8988T (cell line): ENCODE measurements at regions not wholly inside any gene's neighbourhood (a gene's known extent, or its start where the extent isn't known, plus 50 kb on each side); places are given as distances from the start of the nearest gene placed in this dataset.
"Not testable (repeated sequence)": the region's sequence is repeated elsewhere in the genome, so short reads cannot be mapped to it uniquely, and the experiment has no call there.

Source experiments
- DNase-seq: peaks from one replicate; pipeline ENCODE4 v3.0.0; 2011

DNA sequence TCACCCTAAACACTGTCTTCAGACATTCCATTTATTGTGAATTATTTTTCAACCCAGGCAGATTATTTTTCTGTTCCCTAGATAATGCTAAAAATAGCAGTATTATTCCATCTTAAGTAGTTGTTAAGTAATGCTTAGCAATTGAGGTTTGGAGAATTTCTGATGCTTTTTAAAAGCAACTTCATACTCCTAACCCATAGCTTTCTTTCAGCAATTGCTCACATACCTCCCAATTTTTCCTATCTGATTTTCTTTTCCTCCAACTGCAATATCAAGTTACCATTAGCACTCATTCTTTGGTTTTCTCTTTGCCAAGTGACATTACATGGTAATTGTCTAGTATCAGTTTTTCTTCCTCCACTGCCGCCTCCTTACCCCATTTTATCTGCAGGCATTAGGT lies 104.7 kb downstream of the GPR85 start:
- no peak for DNase-seq

DNA sequence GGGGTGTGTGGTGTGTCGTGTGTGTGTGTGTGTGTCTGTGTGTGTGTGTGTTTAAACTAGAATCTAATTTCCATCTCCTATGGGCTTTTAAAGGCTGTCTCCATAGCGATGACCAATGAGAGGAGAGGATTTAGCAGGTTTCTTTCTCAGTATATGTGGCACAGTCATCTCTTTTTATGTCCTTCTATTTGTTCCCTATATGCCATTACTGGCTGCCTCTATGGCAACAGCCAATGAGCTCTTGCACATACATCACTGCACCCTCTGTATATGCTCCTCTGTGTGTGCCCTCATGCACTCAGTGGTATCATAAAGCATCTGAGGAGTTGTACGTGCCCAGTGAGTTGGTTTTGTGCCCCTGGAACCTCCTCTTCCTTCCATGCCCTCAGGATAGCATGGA lies 107.6 kb downstream of the GPR85 start:
- not testable (repeated sequence) for DNase-seq

DNA sequence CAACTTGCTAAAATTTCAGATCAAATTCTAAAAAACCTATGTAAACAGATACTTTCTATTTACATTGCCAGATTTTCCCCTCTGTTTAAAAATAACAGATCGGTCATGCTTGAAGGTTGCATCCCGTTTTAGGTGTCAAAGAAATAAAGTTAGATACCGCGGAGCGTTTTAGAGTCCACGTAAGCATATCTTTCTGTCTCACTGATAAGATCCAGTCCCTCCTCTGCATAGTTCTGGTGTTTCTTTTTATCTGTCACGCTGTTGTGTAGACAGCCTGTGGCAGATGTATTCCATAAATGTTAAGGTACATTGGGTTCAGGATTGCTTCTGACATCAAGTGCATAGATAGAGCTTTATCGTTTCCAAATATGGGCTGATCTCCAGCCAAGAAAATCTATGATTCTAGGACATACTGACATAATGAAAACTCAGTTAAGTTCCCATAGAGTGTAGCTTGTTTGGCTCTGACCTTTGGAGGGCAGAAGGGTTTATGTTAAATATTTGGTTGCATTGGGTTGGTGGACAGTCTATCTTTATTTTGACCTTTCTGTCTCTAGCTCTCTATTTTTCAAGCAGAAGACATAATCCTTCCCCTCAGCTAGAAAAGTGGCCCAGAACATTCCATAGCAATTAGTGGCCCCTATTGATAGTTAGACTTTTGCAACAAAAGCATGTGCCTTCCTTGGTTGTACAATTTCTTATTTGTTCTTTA lies 109.2 kb downstream of the GPR85 start:
- not testable (repeated sequence) for DNase-seq

DNA sequence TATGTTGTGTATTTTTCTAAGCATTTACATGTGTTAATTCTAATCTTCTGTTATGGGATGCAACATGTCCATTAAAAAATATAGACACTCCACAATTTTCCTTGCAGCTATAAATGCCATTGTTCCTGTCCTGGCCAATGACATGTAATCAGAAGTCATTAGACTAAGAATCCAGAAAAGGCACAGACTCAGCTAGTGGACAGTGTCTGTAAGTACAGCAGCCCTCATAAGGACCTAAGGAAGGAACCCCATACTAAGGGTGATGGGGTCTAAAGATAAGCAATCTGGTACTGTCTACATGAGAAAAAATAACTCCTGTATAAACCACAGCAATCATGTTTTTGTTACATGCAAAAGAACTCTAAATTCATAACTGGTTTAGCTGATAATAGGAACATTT lies 115.9 kb downstream of the GPR85 start:
- DNase-seq, result no peak

DNA sequence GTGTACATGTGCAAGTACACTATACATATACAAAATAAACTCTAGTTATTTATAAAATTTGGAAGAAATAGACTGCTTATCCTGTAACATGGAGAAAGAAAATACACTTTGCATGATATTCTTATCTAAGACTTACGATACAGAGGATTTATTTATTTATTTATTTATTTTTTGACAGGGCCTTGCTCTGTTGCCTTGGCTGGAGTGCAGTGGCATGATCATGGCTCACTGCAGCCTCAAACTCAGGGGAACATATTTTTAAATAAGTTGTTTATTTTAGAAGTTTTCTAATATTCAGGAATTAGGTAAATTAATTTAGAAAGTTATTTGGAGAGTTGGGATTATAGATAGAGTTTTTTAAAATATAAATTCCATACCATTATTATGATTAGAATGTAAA lies 116.7 kb downstream of the GPR85 start:
- DNase-seq, result no peak

DNA sequence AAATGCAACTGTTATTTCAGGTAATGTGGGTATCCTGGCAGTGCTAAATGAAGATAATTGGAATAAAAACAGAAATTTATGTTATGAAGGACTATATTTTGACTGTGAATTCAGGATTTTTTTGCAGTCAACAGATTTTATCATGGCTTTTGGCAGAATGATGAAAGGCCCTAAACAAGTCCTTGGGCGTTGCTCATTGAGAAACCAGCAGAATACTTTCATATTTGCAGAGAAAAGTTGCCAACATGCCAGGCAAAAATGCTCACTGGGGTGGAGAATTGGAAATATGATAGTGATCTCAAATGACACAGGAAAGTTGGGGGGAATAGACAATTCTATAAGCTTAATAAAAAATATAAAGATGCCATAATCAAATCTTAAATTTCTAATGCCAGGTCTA lies 121.1 kb downstream of the GPR85 start:
- no peak for DNase-seq

DNA sequence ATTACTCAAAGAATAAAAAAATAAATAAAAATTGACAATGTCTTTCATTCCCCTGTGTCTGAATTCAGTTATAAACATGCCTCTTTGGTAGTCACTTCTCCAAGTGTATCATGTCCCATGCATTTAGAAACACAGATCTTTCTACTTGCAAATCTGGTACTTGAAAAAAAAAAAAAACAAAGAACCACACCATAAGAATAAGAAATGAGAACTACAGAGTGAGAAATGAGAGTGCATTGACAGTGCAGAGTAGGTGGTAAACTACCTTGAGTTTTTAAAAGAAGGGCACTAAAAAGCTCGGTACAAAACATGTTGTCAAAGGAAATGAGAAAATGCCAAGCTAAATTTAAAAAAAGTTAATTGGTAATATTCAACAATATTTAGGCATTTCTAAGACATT lies 123.0 kb downstream of the GPR85 start:
- DNase-seq, result no peak

DNA sequence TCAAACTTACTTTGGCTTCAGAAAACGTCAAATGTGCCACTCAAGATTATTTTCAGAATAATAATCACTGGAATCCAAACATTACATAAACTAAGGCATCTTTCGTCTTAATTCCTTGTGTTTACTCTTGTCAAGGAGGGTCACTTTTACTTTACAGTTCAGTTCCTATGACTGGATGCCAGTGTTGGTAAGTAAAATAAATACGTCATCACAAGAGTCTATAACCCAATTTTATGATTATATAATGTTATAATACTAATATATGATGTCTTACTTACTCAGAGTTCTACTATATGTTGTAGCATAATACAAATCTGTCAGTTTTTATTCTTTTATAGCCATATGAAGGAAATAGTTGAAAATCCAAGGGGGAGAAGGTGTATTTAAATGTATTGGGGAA lies 123.8 kb downstream of the GPR85 start:
- DNase-seq, result no peak

DNA sequence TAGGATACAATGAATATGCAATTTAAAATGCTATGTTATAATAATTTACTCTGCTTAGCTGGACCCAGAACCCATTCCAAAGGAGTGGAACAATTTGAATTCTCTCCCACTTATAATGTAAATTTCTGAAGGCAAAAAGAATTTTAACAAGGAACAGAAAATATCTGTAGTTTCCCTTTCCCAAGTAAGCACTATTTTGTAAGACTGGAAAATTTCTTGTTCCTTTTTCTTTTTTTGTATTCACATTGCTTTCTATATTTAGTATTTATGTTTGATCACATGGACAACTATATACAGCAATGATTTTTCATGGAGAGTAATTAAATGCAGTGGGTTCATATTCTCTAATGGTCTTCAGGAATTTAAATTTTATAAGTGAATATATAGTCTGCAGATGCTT lies 127.4 kb downstream of the GPR85 start:
- DNase-seq, result no peak

DNA sequence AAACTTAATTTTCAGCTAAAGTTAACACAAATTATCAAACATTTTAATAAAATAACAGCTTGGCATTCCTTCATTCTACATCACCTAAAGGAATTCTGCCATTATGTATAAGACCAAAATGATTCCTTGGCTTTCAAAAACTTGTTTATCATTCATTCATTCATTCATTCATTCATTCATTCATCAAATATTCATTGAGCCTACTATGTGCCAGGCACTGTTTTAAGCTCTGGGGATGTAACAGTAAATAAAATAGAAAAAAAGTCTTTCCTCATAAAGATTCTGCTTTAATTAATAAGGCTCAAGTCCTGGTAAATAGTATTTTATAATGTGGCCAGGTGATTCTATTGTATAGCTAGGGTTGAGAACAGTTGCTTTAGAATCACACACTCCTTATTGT lies 127.9 kb downstream of the GPR85 start:
- no peak for DNase-seq

DNA sequence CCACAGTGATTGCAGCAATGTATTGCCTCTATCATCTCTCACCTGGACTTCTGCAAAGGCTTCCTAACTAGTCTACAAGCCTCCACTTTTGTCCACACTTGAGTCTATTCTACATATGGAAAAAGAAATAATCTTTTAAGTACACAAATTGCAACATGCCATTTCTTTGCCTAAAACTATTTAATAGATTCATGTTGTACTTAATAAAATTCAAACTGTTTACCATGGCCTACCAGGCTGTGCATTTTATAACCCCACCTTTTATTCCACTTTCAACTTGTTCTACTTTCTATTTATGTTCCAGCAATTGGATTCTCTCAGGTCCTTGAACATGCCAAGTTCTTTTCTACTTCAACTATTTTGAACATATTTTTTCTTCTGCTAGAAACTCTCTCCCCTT lies 128.7 kb downstream of the GPR85 start:
- DNase-seq, result no peak

DNA sequence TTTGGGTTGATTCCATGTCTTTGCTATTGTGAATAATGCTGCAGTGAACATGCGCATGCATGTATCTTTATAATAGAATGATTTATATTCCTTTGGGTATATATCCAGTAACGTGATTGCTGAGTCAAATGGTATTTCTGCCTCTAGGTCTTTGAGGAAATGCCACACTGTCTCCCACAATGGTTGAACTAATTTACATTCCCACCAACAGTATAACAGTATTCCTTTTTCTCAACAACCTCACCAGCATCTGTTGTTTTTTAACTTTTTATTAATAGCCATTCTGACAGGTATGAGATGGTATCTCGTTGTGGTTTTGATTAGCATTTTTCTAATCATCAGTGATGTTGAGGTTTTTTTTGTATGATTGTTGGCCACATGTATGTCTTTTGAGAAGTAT lies 133.6 kb downstream of the GPR85 start:
- DNase-seq, result not testable (repeated sequence)

DNA sequence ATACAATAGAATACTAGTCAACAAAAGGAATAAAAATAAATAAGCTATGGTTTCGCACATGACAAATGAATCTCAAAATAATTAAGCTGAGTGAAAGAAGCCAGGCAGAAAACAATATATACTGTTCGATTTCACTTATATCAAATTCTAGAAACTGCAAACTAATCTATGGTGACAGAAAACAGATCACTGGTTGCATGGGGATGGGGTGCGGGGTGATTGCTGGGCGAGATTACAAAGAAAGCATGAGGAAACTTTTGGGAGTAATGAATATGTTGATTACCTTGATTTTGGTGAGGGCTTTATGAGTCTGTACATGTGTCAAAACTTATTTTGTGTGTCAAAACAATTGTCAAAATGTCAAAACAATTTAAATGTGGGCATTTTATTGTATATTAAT lies 135.6 kb downstream of the GPR85 start:
- no peak for DNase-seq

DNA sequence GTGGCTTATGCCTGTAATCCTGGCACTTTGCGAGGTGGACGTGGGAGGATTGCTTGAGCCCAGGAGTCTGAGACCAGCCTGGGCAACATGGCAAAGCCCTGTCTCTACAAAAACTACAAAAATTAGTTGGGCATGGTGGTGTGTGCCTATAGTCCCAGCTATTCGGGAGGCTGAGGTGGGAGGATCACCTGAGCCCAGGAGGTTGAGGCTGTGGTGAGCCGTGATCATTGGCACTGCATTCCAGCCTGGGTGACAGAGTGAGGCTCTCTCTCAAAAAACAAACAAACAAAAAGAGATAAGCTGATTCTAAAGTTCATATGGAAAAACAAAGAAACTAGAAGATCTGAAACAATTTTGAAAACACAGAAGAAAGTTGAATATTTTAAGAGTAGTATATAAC lies 136.9 kb downstream of the GPR85 start:
- DNase-seq, result not testable (repeated sequence)

DNA sequence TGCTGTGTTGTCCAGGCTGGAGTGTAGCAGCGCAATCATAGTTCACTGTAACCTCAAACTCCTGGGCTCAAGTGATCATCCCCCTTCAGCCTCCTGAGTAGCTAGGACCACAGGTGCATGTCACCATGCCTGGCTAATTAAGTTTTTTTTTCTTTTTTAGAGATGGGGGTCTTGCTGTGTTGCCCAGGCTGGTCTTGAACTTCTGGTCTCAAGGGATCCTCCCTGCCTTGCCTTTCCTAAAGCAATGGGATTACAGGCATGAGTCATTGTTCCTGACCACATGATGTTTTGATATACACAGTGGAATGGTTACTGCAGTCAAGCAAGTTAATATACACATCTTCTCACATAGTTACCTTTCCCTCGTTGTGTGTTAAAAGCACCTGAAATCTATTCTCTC lies 140.3 kb downstream of the GPR85 start:
- no peak for DNase-seq

DNA sequence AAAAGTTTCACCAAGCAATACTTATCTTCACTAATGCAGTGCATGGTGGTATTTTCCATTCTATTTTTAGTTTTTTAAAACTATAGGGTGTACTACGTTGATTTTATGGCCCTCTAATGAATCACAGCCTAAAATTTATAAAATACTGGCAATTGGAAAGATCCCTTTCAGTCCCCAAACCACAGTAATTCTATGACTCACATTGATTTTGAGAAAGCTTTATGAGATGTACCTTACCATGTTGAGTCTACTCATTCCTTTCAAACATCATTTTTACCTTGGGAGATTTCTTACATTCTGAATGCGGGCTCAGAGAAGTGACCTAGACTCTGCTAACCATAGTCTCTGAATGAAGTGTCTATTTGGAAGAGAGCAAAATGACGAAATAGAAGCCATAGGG lies 141.6 kb downstream of the GPR85 start:
- no peak for DNase-seq

DNA sequence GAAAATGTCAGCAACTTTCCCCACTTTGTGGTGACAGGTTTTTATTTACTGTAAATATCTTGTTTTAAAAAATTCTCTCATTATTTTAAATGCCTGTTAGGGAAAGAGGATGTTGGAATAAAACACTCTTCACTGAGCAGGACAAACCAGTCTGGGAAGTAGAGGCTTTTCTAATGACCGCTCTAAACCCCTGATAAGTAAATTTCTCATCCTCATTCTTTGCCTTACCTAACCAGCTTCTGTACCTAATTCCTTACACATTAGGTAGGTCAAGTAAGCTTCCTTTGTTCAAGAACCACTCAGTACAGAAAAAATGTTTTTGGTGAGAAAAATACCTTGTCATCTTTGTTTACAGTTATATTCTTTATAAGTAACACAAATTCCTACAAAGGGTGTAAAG lies 143.6 kb downstream of the GPR85 start:
- DNase-seq, result no peak

DNA sequence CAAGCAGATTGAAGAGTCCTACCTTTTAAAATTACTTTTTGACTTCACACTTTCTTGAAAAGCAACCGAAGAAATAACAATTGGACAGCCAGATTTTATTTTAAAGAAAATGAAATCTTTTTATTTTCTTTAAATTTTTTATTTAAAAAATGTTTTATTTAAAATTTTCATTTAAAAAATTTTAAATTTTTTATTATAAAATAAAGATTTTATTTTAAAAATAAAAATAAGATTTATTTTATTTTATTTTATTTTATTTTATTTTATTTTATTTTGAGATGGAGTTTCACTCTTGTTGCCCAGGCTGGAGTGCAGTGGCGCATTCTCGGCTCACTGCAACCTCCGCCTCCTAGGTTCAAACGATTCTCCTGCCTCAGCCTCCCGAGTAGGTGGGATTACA lies 144.5 kb downstream of the GPR85 start:
- not testable (repeated sequence) for DNase-seq

DNA sequence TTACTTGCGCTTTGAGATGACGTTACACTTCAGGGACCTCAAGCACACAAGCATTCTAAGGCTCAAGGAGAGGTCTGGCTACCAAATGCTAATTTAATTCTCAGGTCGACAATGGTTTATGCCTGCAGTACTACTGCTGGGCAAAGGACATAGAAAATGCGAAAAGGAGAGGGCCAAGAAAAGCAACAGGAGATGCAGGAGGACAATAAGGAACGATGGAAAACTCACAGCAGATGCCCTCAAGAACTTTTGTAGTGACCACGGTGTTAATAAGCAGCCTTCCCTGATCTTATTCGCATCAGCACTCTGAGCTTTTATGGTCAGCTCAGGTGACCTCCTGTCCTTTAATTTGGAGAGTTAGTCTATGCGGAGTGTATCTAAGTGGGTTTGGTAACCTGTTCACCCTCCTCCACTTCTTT lies 146.3 kb downstream of the GPR85 start:
- no peak for DNase-seq

DNA sequence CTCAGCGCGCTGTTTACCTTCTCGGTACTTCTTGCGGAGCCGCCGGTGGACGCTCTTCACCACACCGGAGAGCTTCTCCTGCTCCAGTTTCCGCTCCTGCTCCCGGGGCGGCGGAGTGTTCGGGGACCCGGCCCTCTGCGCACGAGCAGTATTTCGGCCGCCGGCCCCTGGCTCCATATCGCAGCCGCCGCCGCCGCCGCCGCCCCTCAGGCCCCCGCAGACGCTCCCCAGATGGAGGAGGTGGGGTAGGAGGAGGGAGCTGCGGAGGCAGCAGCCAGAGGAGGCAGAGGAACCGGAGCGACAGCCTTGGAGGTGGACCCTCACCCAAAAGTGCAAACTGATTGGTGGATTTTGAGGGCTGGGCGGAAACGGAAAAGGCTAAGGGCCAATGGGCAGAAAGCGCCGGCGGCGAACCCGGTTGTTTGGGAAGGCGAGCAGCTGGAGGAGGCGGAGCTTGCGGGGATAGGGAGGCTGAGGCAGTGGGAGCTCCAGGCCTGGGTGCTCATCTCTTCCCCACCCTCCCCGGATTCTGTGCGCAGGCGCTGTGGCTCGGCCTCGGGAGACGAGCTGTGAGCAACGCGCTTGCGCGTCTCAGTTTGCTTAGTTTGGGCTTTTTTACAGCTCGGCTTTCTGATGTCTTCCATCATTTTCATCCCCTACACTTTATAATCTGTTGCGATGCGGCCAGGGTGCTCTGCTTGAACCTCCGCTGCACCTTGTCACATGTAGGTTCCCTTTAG lies 146.9 kb downstream of the GPR85 start:
- DNase-seq, result peak; percentile 64

DNA sequence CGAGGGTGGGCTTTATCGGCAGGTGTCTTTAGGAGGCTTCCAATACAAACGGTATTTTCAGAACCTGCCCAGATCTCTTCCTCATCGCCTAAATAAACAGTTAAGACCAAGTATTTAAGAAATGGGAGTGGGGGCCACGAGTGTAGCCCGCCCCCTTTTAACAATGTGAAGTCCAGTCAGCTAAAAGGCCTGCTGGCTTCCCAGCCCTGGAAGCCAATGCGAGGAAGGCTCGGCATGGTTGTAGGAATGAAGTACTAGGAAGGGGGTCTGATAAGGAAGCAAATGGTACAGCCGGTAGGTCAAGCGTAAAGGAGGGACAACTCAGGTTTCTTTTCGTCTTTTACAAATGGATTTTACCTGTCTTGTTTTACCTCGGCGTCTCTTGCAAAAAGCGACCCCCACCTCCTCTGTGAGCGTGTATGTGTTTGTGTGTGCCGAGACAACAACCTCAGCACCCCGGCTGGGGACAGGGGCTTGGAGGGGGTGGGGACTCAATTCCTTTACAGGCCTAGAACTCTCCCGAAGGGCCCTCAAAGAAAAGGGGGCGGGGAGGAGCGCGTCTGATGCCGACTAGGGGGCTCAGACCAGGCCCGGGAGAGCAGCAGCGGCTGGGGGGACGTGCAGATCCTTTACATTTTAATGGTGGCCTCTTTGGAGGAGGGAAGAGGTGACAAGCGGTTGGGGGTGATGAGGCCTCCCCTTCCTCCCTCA lies 147.6 kb downstream of the GPR85 start:
- peak; percentile 5 for DNase-seq

DNA sequence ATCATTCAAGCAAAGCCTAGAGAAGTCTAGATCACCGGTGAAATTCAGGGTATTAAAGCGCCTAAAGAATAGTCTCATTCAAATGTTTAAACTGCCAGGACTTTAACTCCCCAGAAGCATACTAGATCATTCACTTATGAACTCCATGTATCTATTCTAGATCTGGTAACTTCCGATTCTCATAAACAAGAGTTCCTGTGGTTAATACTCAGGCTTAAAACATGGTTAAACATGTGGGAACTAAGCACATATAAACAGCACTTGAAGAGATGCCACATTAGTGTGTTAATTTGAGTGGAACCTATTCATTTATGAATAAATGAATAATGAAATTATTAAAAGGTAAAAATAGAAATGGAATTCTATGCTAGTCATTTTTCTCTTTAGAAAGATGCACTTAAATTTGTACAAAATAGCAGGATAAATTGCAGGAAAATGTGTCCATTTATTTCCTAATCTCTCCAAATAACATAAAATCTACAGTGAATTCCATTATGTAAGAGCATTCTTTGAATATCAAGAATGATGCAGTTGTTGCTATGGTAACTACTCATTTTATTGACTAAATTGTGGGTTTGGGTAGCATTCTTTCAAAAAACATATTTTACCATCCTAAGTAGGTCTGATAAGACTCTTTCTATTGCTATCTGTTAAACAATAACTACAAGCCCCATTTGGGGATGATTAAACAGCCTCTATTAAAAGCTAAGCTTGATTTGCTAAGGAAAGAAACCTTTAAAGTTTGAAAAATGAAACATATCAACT lies 147.6 kb upstream of the TMEM168 start:
- no peak for DNase-seq

DNA sequence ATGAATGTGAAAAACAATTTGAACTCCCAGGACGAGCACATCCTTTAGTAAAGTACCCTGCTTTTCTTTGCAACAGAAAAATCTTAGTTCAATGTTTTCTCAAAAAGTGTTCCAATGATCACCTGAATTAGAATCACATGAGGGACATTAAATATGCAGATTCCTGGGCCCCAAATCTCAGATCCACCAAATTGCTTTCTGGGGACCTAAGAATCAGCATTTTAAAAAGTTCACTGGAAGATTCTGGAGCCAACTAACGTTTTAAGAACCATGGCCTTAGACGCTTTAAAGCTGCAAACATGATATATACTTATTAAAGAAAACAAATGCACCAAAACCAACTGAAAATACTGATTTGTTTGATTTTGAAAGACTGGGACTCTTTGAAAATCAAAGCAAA lies 143.4 kb upstream of the TMEM168 start:
- no peak for DNase-seq
